ENCODE measurements at regions not wholly inside any gene's neighbourhood (a gene's known extent, or its start where the extent isn't known, plus 50 kb on each side); places are given as distances from the start of the nearest gene placed in this dataset.

GRCh38 chr2:180564051-180564450, 416.4 kb upstream of the UBE2E3 start:
- H3K27ac ChIP-seq: no peak overlapping the region
- TF ChIP-seq, protein P1, sequence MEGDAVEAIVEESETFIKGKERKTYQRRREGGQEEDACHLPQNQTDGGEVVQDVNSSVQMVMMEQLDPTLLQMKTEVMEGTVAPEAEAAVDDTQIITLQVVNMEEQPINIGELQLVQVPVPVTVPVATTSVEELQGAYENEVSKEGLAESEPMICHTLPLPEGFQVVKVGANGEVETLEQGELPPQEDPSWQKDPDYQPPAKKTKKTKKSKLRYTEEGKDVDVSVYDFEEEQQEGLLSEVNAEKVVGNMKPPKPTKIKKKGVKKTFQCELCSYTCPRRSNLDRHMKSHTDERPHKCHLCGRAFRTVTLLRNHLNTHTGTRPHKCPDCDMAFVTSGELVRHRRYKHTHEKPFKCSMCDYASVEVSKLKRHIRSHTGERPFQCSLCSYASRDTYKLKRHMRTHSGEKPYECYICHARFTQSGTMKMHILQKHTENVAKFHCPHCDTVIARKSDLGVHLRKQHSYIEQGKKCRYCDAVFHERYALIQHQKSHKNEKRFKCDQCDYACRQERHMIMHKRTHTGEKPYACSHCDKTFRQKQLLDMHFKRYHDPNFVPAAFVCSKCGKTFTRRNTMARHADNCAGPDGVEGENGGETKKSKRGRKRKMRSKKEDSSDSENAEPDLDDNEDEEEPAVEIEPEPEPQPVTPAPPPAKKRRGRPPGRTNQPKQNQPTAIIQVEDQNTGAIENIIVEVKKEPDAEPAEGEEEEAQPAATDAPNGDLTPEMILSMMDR (conservative IDR thresholded peaks at IDR 0.05): no peak

GRCh38 chr2:180562378-180562777, 418.0 kb upstream of the UBE2E3 start:
- TF ChIP-seq ZFX (IDR thresholded peaks at IDR 0.05): no peak
- TF ChIP-seq, protein P1 (conservative IDR thresholded peaks at IDR 0.05): no peak
- H3K27ac ChIP-seq: no peak overlapping the region; the same call in 1 of the 2 replicates

DNA sequence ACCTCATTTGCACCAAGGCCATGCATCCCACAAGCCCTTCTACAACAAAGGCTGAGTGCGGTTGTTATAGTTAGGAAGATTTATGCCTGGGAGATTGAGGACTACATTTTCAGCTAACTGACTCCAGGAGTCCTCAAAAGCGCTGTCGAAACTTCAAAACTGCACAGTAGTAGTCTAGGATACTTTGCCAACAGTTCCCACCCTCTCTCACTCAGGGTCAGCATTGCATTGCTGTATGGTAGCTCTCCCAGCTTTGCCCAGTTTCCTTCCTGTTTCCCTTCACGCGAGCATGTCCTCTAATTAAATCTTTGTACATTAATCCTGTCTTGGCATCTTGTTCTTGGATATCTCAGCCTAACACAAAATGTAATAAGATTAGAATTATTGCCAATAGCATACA, 420.6 kb upstream of the UBE2E3 start:
- TF ChIP-seq, protein P1 (conservative IDR thresholded peaks at IDR 0.05): no peak
- TF ChIP-seq ZFX (IDR thresholded peaks at IDR 0.05): no peak
- no peak overlapping the region for H3K27ac ChIP-seq

GRCh38 chr2:180559038-180559437, 421.4 kb upstream of the UBE2E3 start:
- TF ChIP-seq, protein P1 (conservative IDR thresholded peaks at IDR 0.05): no peak
- no peak for TF ChIP-seq ZFX (IDR thresholded peaks at IDR 0.05)
- no peak overlapping the region for H3K27ac ChIP-seq

- H3K27ac ChIP-seq: no peak overlapping the region
- no peak for TF ChIP-seq ZFX (IDR thresholded peaks at IDR 0.05)
- TF ChIP-seq, protein P1 (conservative IDR thresholded peaks at IDR 0.05): no peak
These were observed 424.9 kb upstream of the UBE2E3 start for GRCh38 chr2:180555391-180555965.

DNA sequence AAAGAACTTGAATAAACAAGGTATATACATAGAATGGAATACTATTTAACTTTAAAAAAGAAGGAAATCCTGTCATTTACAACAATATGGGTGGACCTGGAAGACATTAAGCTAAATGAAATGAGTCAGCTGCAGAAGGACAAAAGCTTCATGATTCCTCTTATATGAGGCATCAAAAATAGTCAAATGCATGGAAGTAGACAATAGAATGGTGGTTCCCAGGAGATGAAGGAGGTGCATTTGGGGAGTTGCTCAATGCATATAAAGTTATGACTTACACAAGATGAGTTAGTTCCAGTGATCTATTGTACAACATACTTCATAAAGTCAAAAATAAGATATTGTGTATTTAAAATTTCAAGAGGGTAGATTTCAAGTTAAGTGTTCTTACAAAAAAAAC, 426.1 kb upstream of the UBE2E3 start:
- TF ChIP-seq ZFX (IDR thresholded peaks at IDR 0.05): no peak
- TF ChIP-seq, protein P1 (conservative IDR thresholded peaks at IDR 0.05): no peak
- no peak overlapping the region for H3K27ac ChIP-seq

- TF ChIP-seq, protein P1 (conservative IDR thresholded peaks at IDR 0.05): no peak
- TF ChIP-seq ZFX (IDR thresholded peaks at IDR 0.05): no peak
- no peak overlapping the region for H3K27ac ChIP-seq
These were observed 427.2 kb upstream of the UBE2E3 start for GRCh38 chr2:180553094-180553715.

Measured in C4-2B (cell line).